ENCODE measurements at regions not wholly inside any gene's neighbourhood (a gene's known extent, or its start where the extent isn't known, plus 50 kb on each side); places are given as distances from the start of the nearest gene placed in this dataset.

- no peak for TF ChIP-seq CTCF (conservative IDR thresholded peaks at IDR 0.05)
- H3K27ac ChIP-seq: no peak overlapping the region
Observed at GRCh38 chrX:51798701-51799100, 55.5 kb downstream of the GSPT2 start.

GRCh38 chrX:51802917-51803688, 59.9 kb downstream of the GSPT2 start:
- 0 out of 2 replicates have a peak, but pooled peaks have one; percentile 16 for TF ChIP-seq CTCF (conservative IDR thresholded peaks at IDR 0.05)
- H3K27ac ChIP-seq: peak overlapping the region; percentile 60

- TF ChIP-seq CTCF (conservative IDR thresholded peaks at IDR 0.05): no peak
- H3K27ac ChIP-seq: no peak overlapping the region; the same call in 1 of the 2 replicates
Observed at GRCh38 chrX:51803833-51804232, 60.6 kb downstream of the GSPT2 start.

GRCh38 chrX:51804741-51805140, 61.5 kb downstream of the GSPT2 start:
- no peak for TF ChIP-seq CTCF (conservative IDR thresholded peaks at IDR 0.05)
- H3K27ac ChIP-seq: no peak overlapping the region

GRCh38 chrX:51813886-51814460, 70.7 kb downstream of the GSPT2 start:
- no peak for TF ChIP-seq CTCF (conservative IDR thresholded peaks at IDR 0.05)

GRCh38 chrX:51824061-51824460, 69.4 kb upstream of the MAGED1 start:
- no peak overlapping the region for H3K27ac ChIP-seq
- no peak for TF ChIP-seq CTCF (conservative IDR thresholded peaks at IDR 0.05)

More at GRCh38 chrX:51813886-51814460, 70.7 kb downstream of the GSPT2 start:
- H3K27ac ChIP-seq: no peak overlapping the region

GRCh38 chrX:51825436-51825835, 68.0 kb upstream of the MAGED1 start:
- no peak for TF ChIP-seq CTCF (conservative IDR thresholded peaks at IDR 0.05)
- no peak overlapping the region for H3K27ac ChIP-seq

All from VCaP (cell line).